Trophoblast cell (in vitro differentiated cells and primary cell): ENCODE measurements at regions not wholly inside any gene's neighbourhood (a gene's known extent, or its start where the extent isn't known, plus 50 kb on each side); places are given as distances from the start of the nearest gene placed in this dataset.

Experiments
- DNase-seq, 2 donors: peaks; one replicate each; pipeline ENCODE4 v3.0.0-alpha.2; 2016
- H2AFZ ChIP-seq: 2 replicates; pipeline ENCODE4 v1.6.1; 2013; ENCODE audit warnings: low read length, moderate library complexity, mild to moderate bottlenecking; ENCODE audit not compliant: insufficient read depth, poor library complexity
- H2AK5ac ChIP-seq: 2 replicates; pipeline ENCODE4 v1.6.1; 2013; ENCODE audit warnings: mild to moderate bottlenecking, low read length
- H2BK120ac ChIP-seq: 2 replicates; pipeline ENCODE4 v1.6.1; 2013; ENCODE audit warnings: low read length, mild to moderate bottlenecking, moderate library complexity; ENCODE audit not compliant: insufficient read depth, poor library complexity
- H2BK12ac ChIP-seq: 2 replicates; pipeline ENCODE4 v1.6.1; 2013; ENCODE audit warnings: mild to moderate bottlenecking, low read length, moderate library complexity
- H2BK5ac ChIP-seq: 2 replicates; pipeline ENCODE4 v1.6.1; 2013; ENCODE audit warnings: low read length, low read depth, moderate library complexity, mild to moderate bottlenecking; ENCODE audit not compliant: poor library complexity
- H3K14ac ChIP-seq: 2 replicates; pipeline ENCODE4 v1.6.1; 2013; ENCODE audit warnings: mild to moderate bottlenecking, low read length
- H3K18ac ChIP-seq: 2 replicates; pipeline ENCODE4 v1.6.1; 2013; ENCODE audit warnings: mild to moderate bottlenecking, low read length
- H3K23ac ChIP-seq: 2 replicates; pipeline ENCODE4 v1.6.1; 2013; ENCODE audit warnings: low read length
- H3K27ac ChIP-seq: 2 replicates; pipeline ENCODE4 v1.5.1; 2013; ENCODE audit warnings: low read depth, mild to moderate bottlenecking, inconsistent platforms, low read length, moderate library complexity
- H3K27me3 ChIP-seq: 2 replicates; pipeline ENCODE4 v1.6.1; 2013; ENCODE audit warnings: inconsistent platforms, mild to moderate bottlenecking, low read length, moderate library complexity; ENCODE audit not compliant: insufficient read depth
- H3K36me3 ChIP-seq, 2 experiments: 1 replicate in 1 of 2; 2 replicates in 1 of 2; pipeline ENCODE4 v1.6.1; 2013; ENCODE audit warnings: low read length in 2 of 2, mild to moderate bottlenecking in 2 of 2, moderate library complexity in 1 of 2; ENCODE audit not compliant: insufficient read depth in 2 of 2, control insufficient read depth in 1 of 2
- H3K4ac ChIP-seq: 2 replicates; pipeline ENCODE4 v1.6.1; 2013; ENCODE audit warnings: low read depth, mild to moderate bottlenecking, low read length, moderate library complexity
- H3K4me1 ChIP-seq, 2 experiments: 1 replicate in 1 of 2; 2 replicates in 1 of 2; pipeline ENCODE4 v1.6.1; 2013; ENCODE audit warnings: low read length in 2 of 2, mild to moderate bottlenecking in 2 of 2, moderate library complexity in 1 of 2; ENCODE audit not compliant: insufficient read depth in 2 of 2, control insufficient read depth in 1 of 2
- H3K4me2 ChIP-seq: 2 replicates; pipeline ENCODE4 v1.6.1; 2013; ENCODE audit warnings: inconsistent platforms, mild to moderate bottlenecking, low read length, moderate library complexity
- H3K4me3 ChIP-seq: 2 replicates; pipeline ENCODE4 v1.5.1; 2013; ENCODE audit warnings: mild to moderate bottlenecking, low read depth, low read length, inconsistent platforms
- H3K79me1 ChIP-seq: one replicate; pipeline ENCODE4 v1.6.1; 2013; ENCODE audit warnings: low read length
- H3K79me2 ChIP-seq: 2 replicates; pipeline ENCODE4 v1.6.1; 2013; ENCODE audit warnings: low read length, mild to moderate bottlenecking; ENCODE audit not compliant: control insufficient read depth, insufficient read depth, poor library complexity
- H3K9ac ChIP-seq: 2 replicates; pipeline ENCODE4 v1.6.1; 2013; ENCODE audit warnings: mild to moderate bottlenecking, low read length
- H3K9me3 ChIP-seq: 2 replicates; pipeline ENCODE4 v1.6.1; 2013; ENCODE audit warnings: low read depth, mild to moderate bottlenecking, control low read depth, inconsistent platforms, low read length; ENCODE audit not compliant: insufficient read depth
- H4K12ac ChIP-seq: 2 replicates; pipeline ENCODE4 v1.6.1; 2013; ENCODE audit warnings: low read depth, mild to moderate bottlenecking, low read length, moderate library complexity
- H4K8ac ChIP-seq: 2 replicates; pipeline ENCODE4 v1.6.1; 2013; ENCODE audit warnings: low read depth, mild to moderate bottlenecking, low read length, moderate library complexity
- H4K91ac ChIP-seq: one replicate; pipeline ENCODE4 v1.6.1; 2013; ENCODE audit warnings: low read depth, mild to moderate bottlenecking, low read length, moderate library complexity
- WGBS: extraction: QIAGEN DNeasy Blood & Tissue Kit; methylation state at CpG from one replicate; pipeline ENCODE4 v1.1.7; 2013; ENCODE audit warnings: missing lambda C conversion rate; ENCODE audit not compliant: insufficient read length, insufficient coverage; ENCODE audit errors: extremely low coverage; 5-methylcytosine and 5-hydroxymethylcytosine counted together

- Histone ChIP-seq H4K8ac (no peak overlapping the region), H2BK12ac (no peak overlapping the region), H2BK120ac (no peak overlapping the region), H3K18ac (no peak overlapping the region), H3K9ac (no peak overlapping the region), H3K9me3 (peaks cover 5% of the 10 kb centered on the region), H2AK5ac (no peak overlapping the region), H3K4me3 (no peak overlapping the region), H3K27ac (no peak overlapping the region), H3K79me2 (no peaks in the 10 kb centered on the region), H3K14ac (no peak overlapping the region), H3K4me1 (peaks cover 4 to 8% of the 10 kb centered on the region in 2 experiments), H3K27me3 (no peaks in the 10 kb centered on the region), H3K23ac (no peak overlapping the region), H3K79me1 (peaks cover 2% of the 10 kb centered on the region), H4K91ac (no peak overlapping the region), H4K12ac (no peak overlapping the region), H2AFZ (no peak overlapping the region), H3K4ac (no peak overlapping the region), H3K4me2 (peak overlapping the region; percentile 11), H2BK5ac (no peak overlapping the region), H3K36me3 (no peaks in the 10 kb centered on the region)
- no peak for DNase-seq
- WGBS: no CpG with 5 or more reads among the region's 58 CpGs
Measured at GRCh38 chr7:35454575-35455385, 200.9 kb upstream of the TBX20 start.

- Histone ChIP-seq H3K27ac (peak overlapping the region; percentile 18), H3K9me3 (no peaks in the 10 kb centered on the region), H3K9ac (no peak overlapping the region), H3K79me1 (peaks cover 2% of the 10 kb centered on the region), H2BK5ac (peak overlapping the region; percentile 57), H3K4me3 (no peak overlapping the region), H2AK5ac (peak overlapping the region; percentile 40), H2BK120ac (peak overlapping the region; percentile 38), H3K18ac (peak overlapping the region; percentile 71), H3K4me2 (no peak overlapping the region), H2BK12ac (peak overlapping the region; percentile 61), H3K23ac (no peak overlapping the region), H3K27me3 (no peaks in the 10 kb centered on the region), H3K4ac (peak overlapping the region; percentile 22), H4K8ac (no peak overlapping the region), H4K12ac (no peak overlapping the region), H3K79me2 (no peaks in the 10 kb centered on the region), H3K36me3 (no peaks in the 10 kb centered on the region), H4K91ac (peak overlapping the region; percentile 40), H2AFZ (no peak overlapping the region), H3K4me1 (peaks cover 6 to 13% of the 10 kb centered on the region in 2 experiments), H3K14ac (peak overlapping the region; percentile 29)
- DNase-seq: no peak
- no CpG with 5 or more reads among the region's 3 CpGs for WGBS
Measured at GRCh38 chr7:35450456-35451214, 196.7 kb upstream of the TBX20 start.

GRCh38 chr7:35448486-35448885 is 194.6 kb upstream of the TBX20 start:
- no peaks in the 10 kb centered on the region for H3K9me3 ChIP-seq
- H3K4me2 ChIP-seq: no peak overlapping the region
- H3K9ac ChIP-seq: no peak overlapping the region
- H3K79me2 ChIP-seq: no peaks in the 10 kb centered on the region
- H2AK5ac ChIP-seq: no peak overlapping the region
- H3K4ac ChIP-seq: no peak overlapping the region
- H2BK12ac ChIP-seq: peak overlapping the region; percentile 59
- no peak overlapping the region for H3K4me3 ChIP-seq
- no peak overlapping the region for H4K12ac ChIP-seq
- peaks cover 5% of the 10 kb centered on the region for H3K79me1 ChIP-seq
- peak overlapping the region; percentile 26 for H4K91ac ChIP-seq
- WGBS: no CpG with 5 or more reads among the region's 4 CpGs
- no peak overlapping the region for H2BK5ac ChIP-seq
- H4K8ac ChIP-seq: no peak overlapping the region
- no peak overlapping the region for H3K18ac ChIP-seq
- no peaks in the 10 kb centered on the region for H3K36me3 ChIP-seq
- H3K27me3 ChIP-seq: no peaks in the 10 kb centered on the region
- no peak overlapping the region for H2AFZ ChIP-seq
- peak overlapping the region; percentile 47 for H2BK120ac ChIP-seq
- H3K4me1 ChIP-seq: peaks cover 6 to 13% of the 10 kb centered on the region in 2 experiments
- no peak overlapping the region for H3K14ac ChIP-seq
- no peak overlapping the region for H3K23ac ChIP-seq
- H3K27ac ChIP-seq: no peak overlapping the region
- no peak for DNase-seq

GRCh38 chr7:35446091-35446490 is 192.2 kb upstream of the TBX20 start:
- no peak overlapping the region for H2AK5ac ChIP-seq
- H3K9me3 ChIP-seq: no peaks in the 10 kb centered on the region

More at GRCh38 chr7:35446091-35446490, 192.2 kb upstream of the TBX20 start:
- Histone ChIP-seq H3K27ac (peak overlapping the region; percentile 87), H3K4me3 (no peak overlapping the region), H2BK120ac (no peak overlapping the region), H4K91ac (no peak overlapping the region), H2AFZ (no peak overlapping the region), H4K8ac (no peak overlapping the region), H3K4ac (no peak overlapping the region), H3K9ac (no peak overlapping the region), H3K14ac (no peak overlapping the region), H3K4me1 (peaks cover 6 to 13% of the 10 kb centered on the region in 2 experiments), H3K4me2 (no peak overlapping the region), H3K79me1 (peaks cover 3% of the 10 kb centered on the region), H3K23ac (no peak overlapping the region), H3K36me3 (no peaks in the 10 kb centered on the region), H3K79me2 (no peaks in the 10 kb centered on the region), H3K18ac (no peak overlapping the region), H3K27me3 (no peaks in the 10 kb centered on the region), H4K12ac (no peak overlapping the region), H2BK5ac (peak overlapping the region; percentile 71), H2BK12ac (no peak overlapping the region)
- no CpG with 5 or more reads among the region's 6 CpGs for WGBS
- DNase-seq: no peak
